RWPE2 (cell line): ENCODE measurements at regions not wholly inside any gene's neighbourhood (a gene's known extent, or its start where the extent isn't known, plus 50 kb on each side); places are given as distances from the start of the nearest gene placed in this dataset.

Experiments used
- ATAC-seq: fragments of 200-7000 bp; cut with Tn5 transposase; 3 replicates; pipeline ENCODE4 v1.9.1; 2021; ENCODE audit warnings: low read depth
- DNase-seq: peaks from one replicate; pipeline ENCODE4 v3.0.0-alpha.2; 2020; ENCODE audit warnings: low spot score
- H3K27ac ChIP-seq: fragments of 450-650 bp; 2 replicates; pipeline ENCODE4 v1.5.1; 2017; ENCODE audit warnings: mild to moderate bottlenecking; ENCODE audit not compliant: poor library complexity, severe bottlenecking
- H3K27me3 ChIP-seq: fragments of 250-450 bp; sonication (Bioruptor Pico); 2 replicates; pipeline ENCODE4 v1.5.1; 2021; ENCODE audit warnings: mild to moderate bottlenecking, moderate library complexity; ENCODE audit not compliant: insufficient read depth, poor library complexity, severe bottlenecking
- H3K36me3 ChIP-seq: fragments of 250-450 bp; sonication (Bioruptor Pico); 2 replicates; pipeline ENCODE4 v1.5.1; 2020; ENCODE audit warnings: low read depth, mild to moderate bottlenecking, moderate library complexity
- H3K4me1 ChIP-seq: fragments of 250-450 bp; sonication (Bioruptor Pico); 2 replicates; pipeline ENCODE4 v1.5.1; 2021; ENCODE audit warnings: mild to moderate bottlenecking, moderate library complexity; ENCODE audit not compliant: insufficient read depth, poor library complexity, severe bottlenecking
- H3K4me3 ChIP-seq: fragments of 250-450 bp; sonication (Bioruptor Pico); 2 replicates; pipeline ENCODE4 v1.5.1; 2021; ENCODE audit warnings: mild to moderate bottlenecking, moderate library complexity; ENCODE audit not compliant: severe bottlenecking
- H3K9me3 ChIP-seq: fragments of 250-450 bp; sonication (Bioruptor Pico); 2 replicates; pipeline ENCODE4 v1.5.1; 2021; ENCODE audit warnings: mild to moderate bottlenecking, moderate library complexity; ENCODE audit not compliant: severe bottlenecking
- TF ChIP-seq, protein P1 (sequence below): fragments of 450-650 bp; IDR thresholded peaks from one replicate; pipeline ENCODE4 v1.5.1; 2017; ENCODE audit warnings: mild to moderate bottlenecking, moderate library complexity; ENCODE audit not compliant: poor library complexity, severe bottlenecking

- H3K27me3 ChIP-seq, result no peaks in the 10 kb centered on the region
- no peak for DNase-seq
- H3K36me3 ChIP-seq, result no peaks in the 10 kb centered on the region
- H3K4me1 ChIP-seq, result no peaks in the 10 kb centered on the region
- no peak overlapping the region for H3K4me3 ChIP-seq
- no peak for ATAC-seq
- H3K9me3 ChIP-seq, result no peaks in the 10 kb centered on the region
- TF ChIP-seq, protein P1, sequence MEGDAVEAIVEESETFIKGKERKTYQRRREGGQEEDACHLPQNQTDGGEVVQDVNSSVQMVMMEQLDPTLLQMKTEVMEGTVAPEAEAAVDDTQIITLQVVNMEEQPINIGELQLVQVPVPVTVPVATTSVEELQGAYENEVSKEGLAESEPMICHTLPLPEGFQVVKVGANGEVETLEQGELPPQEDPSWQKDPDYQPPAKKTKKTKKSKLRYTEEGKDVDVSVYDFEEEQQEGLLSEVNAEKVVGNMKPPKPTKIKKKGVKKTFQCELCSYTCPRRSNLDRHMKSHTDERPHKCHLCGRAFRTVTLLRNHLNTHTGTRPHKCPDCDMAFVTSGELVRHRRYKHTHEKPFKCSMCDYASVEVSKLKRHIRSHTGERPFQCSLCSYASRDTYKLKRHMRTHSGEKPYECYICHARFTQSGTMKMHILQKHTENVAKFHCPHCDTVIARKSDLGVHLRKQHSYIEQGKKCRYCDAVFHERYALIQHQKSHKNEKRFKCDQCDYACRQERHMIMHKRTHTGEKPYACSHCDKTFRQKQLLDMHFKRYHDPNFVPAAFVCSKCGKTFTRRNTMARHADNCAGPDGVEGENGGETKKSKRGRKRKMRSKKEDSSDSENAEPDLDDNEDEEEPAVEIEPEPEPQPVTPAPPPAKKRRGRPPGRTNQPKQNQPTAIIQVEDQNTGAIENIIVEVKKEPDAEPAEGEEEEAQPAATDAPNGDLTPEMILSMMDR, result no peak
- no peak overlapping the region for H3K27ac ChIP-seq
Observed at GRCh38 chr9:79371948-79372555, 199.7 kb upstream of the TLE4 start.

DNA sequence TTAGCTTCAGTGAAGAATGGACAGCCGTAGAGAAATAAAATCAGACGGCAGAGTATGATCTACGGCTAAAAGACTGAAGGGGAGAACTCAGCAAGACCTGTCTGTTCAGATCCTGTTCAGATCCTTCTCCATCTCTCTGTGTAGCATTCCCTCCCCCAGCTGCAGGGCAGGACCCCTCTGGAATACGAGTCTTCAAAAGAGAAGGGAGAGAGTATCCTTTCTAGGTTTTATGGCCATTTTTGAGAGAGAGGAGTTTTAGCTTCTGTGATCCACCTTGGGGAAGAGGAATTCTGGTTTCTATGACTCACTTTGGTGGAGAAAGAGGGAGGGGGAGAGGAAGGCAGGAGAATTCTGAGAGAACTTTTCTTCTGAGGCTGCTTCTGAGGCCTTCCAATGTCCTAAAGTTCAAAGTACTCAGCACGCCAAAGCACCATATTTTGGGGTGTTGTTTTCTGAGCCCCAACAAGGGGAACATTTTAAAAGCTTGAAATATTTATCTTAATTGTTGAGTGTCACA is 194.4 kb upstream of the TLE4 start:
- Histone ChIP-seq H3K27ac (no peak overlapping the region), H3K9me3 (no peaks in the 10 kb centered on the region), H3K36me3 (no peaks in the 10 kb centered on the region), H3K27me3 (no peaks in the 10 kb centered on the region), H3K4me1 (no peaks in the 10 kb centered on the region), H3K4me3 (no peak overlapping the region)
- TF ChIP-seq, protein P1, result no peak
- DNase-seq (no peak), ATAC-seq (no peak)

DNA sequence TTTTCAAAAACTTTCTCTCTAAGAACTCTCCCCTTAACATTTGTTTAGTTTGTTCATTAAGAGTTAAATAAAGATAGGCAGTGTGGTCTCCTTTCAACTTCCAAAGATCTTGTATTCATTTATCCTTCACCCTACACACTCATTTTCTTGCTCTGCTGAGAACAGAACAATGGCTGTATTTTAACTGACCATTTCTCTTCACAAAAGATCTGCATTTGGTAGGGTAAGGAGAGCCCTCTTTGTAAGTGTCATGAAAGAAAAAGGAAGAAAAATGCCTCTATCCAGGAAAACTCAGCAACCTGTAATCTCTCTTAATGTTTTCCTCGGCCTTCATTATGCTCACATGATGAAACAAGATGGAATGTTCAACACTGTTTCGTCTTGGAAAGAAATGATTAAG is 193.7 kb upstream of the TLE4 start:
- ATAC-seq (no peak), DNase-seq (no peak)
- Histone ChIP-seq H3K27me3 (no peaks in the 10 kb centered on the region), H3K4me1 (no peaks in the 10 kb centered on the region), H3K4me3 (no peak overlapping the region), H3K36me3 (no peaks in the 10 kb centered on the region), H3K9me3 (no peaks in the 10 kb centered on the region), H3K27ac (no peak overlapping the region)
- TF ChIP-seq, protein P1, result no peak

GRCh38 chr9:79382044-79382443 is 189.7 kb upstream of the TLE4 start:
- ATAC-seq (no peak), DNase-seq (no peak)
- Histone ChIP-seq H3K4me1 (no peaks in the 10 kb centered on the region), H3K36me3 (no peaks in the 10 kb centered on the region), H3K4me3 (no peak overlapping the region), H3K27ac (no peak overlapping the region), H3K9me3 (no peaks in the 10 kb centered on the region), H3K27me3 (no peaks in the 10 kb centered on the region)
- TF ChIP-seq, protein P1, result no peak

- no peaks in the 10 kb centered on the region for H3K4me1 ChIP-seq
- no peak overlapping the region for H3K4me3 ChIP-seq
- no peak for DNase-seq
- ATAC-seq, result no peak
- H3K9me3 ChIP-seq, result no peaks in the 10 kb centered on the region
- TF ChIP-seq, protein P1, result no peak
- no peaks in the 10 kb centered on the region for H3K36me3 ChIP-seq
- no peak overlapping the region for H3K27ac ChIP-seq
- H3K27me3 ChIP-seq, result no peaks in the 10 kb centered on the region
Observed at GRCh38 chr9:79382458-79382857, 189.3 kb upstream of the TLE4 start.
